Trophoblast cell (in vitro differentiated cells and primary cell): ENCODE measurements at regions not wholly inside any gene's neighbourhood (a gene's known extent, or its start where the extent isn't known, plus 50 kb on each side); places are given as distances from the start of the nearest gene placed in this dataset.

ENCODE experiments used
- DNase-seq, 2 donors: peaks; one replicate each; pipeline ENCODE4 v3.0.0-alpha.2; 2016
- H2AFZ ChIP-seq: 2 replicates; pipeline ENCODE4 v1.6.1; 2013; ENCODE audit warnings: low read length, moderate library complexity, mild to moderate bottlenecking; ENCODE audit not compliant: insufficient read depth, poor library complexity
- H2AK5ac ChIP-seq: 2 replicates; pipeline ENCODE4 v1.6.1; 2013; ENCODE audit warnings: mild to moderate bottlenecking, low read length
- H2BK120ac ChIP-seq: 2 replicates; pipeline ENCODE4 v1.6.1; 2013; ENCODE audit warnings: low read length, mild to moderate bottlenecking, moderate library complexity; ENCODE audit not compliant: insufficient read depth, poor library complexity
- H2BK12ac ChIP-seq: 2 replicates; pipeline ENCODE4 v1.6.1; 2013; ENCODE audit warnings: mild to moderate bottlenecking, low read length, moderate library complexity
- H2BK5ac ChIP-seq: 2 replicates; pipeline ENCODE4 v1.6.1; 2013; ENCODE audit warnings: low read length, low read depth, moderate library complexity, mild to moderate bottlenecking; ENCODE audit not compliant: poor library complexity
- H3K14ac ChIP-seq: 2 replicates; pipeline ENCODE4 v1.6.1; 2013; ENCODE audit warnings: mild to moderate bottlenecking, low read length
- H3K18ac ChIP-seq: 2 replicates; pipeline ENCODE4 v1.6.1; 2013; ENCODE audit warnings: mild to moderate bottlenecking, low read length
- H3K23ac ChIP-seq: 2 replicates; pipeline ENCODE4 v1.6.1; 2013; ENCODE audit warnings: low read length
- H3K27ac ChIP-seq: 2 replicates; pipeline ENCODE4 v1.5.1; 2013; ENCODE audit warnings: low read depth, mild to moderate bottlenecking, inconsistent platforms, low read length, moderate library complexity
- H3K27me3 ChIP-seq: 2 replicates; pipeline ENCODE4 v1.6.1; 2013; ENCODE audit warnings: inconsistent platforms, mild to moderate bottlenecking, low read length, moderate library complexity; ENCODE audit not compliant: insufficient read depth
- H3K36me3 ChIP-seq, 2 experiments: 1 replicate in 1 of 2; 2 replicates in 1 of 2; pipeline ENCODE4 v1.6.1; 2013; ENCODE audit warnings: low read length in 2 of 2, mild to moderate bottlenecking in 2 of 2, moderate library complexity in 1 of 2; ENCODE audit not compliant: insufficient read depth in 2 of 2, control insufficient read depth in 1 of 2
- H3K4ac ChIP-seq: 2 replicates; pipeline ENCODE4 v1.6.1; 2013; ENCODE audit warnings: low read depth, mild to moderate bottlenecking, low read length, moderate library complexity
- H3K4me1 ChIP-seq, 2 experiments: 1 replicate in 1 of 2; 2 replicates in 1 of 2; pipeline ENCODE4 v1.6.1; 2013; ENCODE audit warnings: low read length in 2 of 2, mild to moderate bottlenecking in 2 of 2, moderate library complexity in 1 of 2; ENCODE audit not compliant: insufficient read depth in 2 of 2, control insufficient read depth in 1 of 2
- H3K4me2 ChIP-seq: 2 replicates; pipeline ENCODE4 v1.6.1; 2013; ENCODE audit warnings: inconsistent platforms, mild to moderate bottlenecking, low read length, moderate library complexity
- H3K4me3 ChIP-seq: 2 replicates; pipeline ENCODE4 v1.5.1; 2013; ENCODE audit warnings: mild to moderate bottlenecking, low read depth, low read length, inconsistent platforms
- H3K79me1 ChIP-seq: one replicate; pipeline ENCODE4 v1.6.1; 2013; ENCODE audit warnings: low read length
- H3K79me2 ChIP-seq: 2 replicates; pipeline ENCODE4 v1.6.1; 2013; ENCODE audit warnings: low read length, mild to moderate bottlenecking; ENCODE audit not compliant: control insufficient read depth, insufficient read depth, poor library complexity
- H3K9ac ChIP-seq: 2 replicates; pipeline ENCODE4 v1.6.1; 2013; ENCODE audit warnings: mild to moderate bottlenecking, low read length
- H3K9me3 ChIP-seq: 2 replicates; pipeline ENCODE4 v1.6.1; 2013; ENCODE audit warnings: low read depth, mild to moderate bottlenecking, control low read depth, inconsistent platforms, low read length; ENCODE audit not compliant: insufficient read depth
- H4K12ac ChIP-seq: 2 replicates; pipeline ENCODE4 v1.6.1; 2013; ENCODE audit warnings: low read depth, mild to moderate bottlenecking, low read length, moderate library complexity
- H4K8ac ChIP-seq: 2 replicates; pipeline ENCODE4 v1.6.1; 2013; ENCODE audit warnings: low read depth, mild to moderate bottlenecking, low read length, moderate library complexity
- H4K91ac ChIP-seq: one replicate; pipeline ENCODE4 v1.6.1; 2013; ENCODE audit warnings: low read depth, mild to moderate bottlenecking, low read length, moderate library complexity
- WGBS: extraction: QIAGEN DNeasy Blood & Tissue Kit; methylation state at CpG from one replicate; pipeline ENCODE4 v1.1.7; 2013; ENCODE audit warnings: missing lambda C conversion rate; ENCODE audit not compliant: insufficient read length, insufficient coverage; ENCODE audit errors: extremely low coverage; 5-methylcytosine and 5-hydroxymethylcytosine counted together

DNA sequence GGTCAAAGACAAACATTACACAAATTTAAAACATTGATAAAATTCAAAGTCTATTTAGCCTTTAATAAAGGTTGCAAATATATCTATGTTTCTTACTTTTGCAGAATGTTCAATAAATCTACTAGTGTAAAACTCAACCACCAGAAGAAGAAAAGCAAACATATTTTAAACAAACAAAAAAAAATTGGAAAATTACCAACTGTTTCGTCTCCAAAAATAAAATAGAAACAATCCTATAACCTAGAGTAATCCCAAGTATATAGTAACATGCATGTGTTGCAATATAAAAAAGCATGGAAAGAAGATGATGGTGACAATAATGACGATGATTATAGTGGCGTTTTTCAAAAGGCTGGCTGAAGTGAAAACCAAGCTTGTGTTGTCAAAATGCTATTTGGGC, 86.0 kb upstream of the PAPPA start:
- H2AK5ac ChIP-seq = no peak overlapping the region
- H3K4me3 ChIP-seq = no peak overlapping the region
- no peak overlapping the region for H3K14ac ChIP-seq
- H3K79me1 ChIP-seq = no peaks in the 10 kb centered on the region
- WGBS = no CpG with 5 or more reads among the region's 3 CpGs
- DNase-seq = no peak
- no peak overlapping the region for H4K91ac ChIP-seq
- H3K9ac ChIP-seq = no peak overlapping the region
- H3K9me3 ChIP-seq = no peaks in the 10 kb centered on the region
- H4K8ac ChIP-seq = no peak overlapping the region
- no peaks in the 10 kb centered on the region for H3K79me2 ChIP-seq
- no peak overlapping the region for H2AFZ ChIP-seq
- H3K4me2 ChIP-seq = no peak overlapping the region
- H3K23ac ChIP-seq = no peak overlapping the region
- H2BK5ac ChIP-seq = no peak overlapping the region
- H3K4ac ChIP-seq = no peak overlapping the region
- no peak overlapping the region for H3K18ac ChIP-seq
- no peaks in the 10 kb centered on the region for H3K27me3 ChIP-seq
- no peak overlapping the region for H4K12ac ChIP-seq
- no peak overlapping the region for H2BK12ac ChIP-seq
- no peaks in the 10 kb centered on the region for H3K4me1 ChIP-seq
- H3K27ac ChIP-seq = no peak overlapping the region
- H3K36me3 ChIP-seq = no peaks in the 10 kb centered on the region
- H2BK120ac ChIP-seq = no peak overlapping the region

- Histone ChIP-seq H4K12ac (no peak overlapping the region), H3K9me3 (no peaks in the 10 kb centered on the region), H3K4me1 (no peaks in the 10 kb centered on the region), H3K9ac (no peak overlapping the region), H3K4ac (no peak overlapping the region), H3K27me3 (no peaks in the 10 kb centered on the region), H3K36me3 (no peaks in the 10 kb centered on the region), H4K8ac (no peak overlapping the region), H2BK120ac (no peak overlapping the region), H3K4me3 (no peak overlapping the region), H3K79me2 (no peaks in the 10 kb centered on the region), H2AK5ac (no peak overlapping the region), H2BK12ac (no peak overlapping the region), H3K23ac (no peak overlapping the region), H2BK5ac (no peak overlapping the region), H3K79me1 (no peaks in the 10 kb centered on the region), H3K14ac (no peak overlapping the region), H2AFZ (no peak overlapping the region), H4K91ac (no peak overlapping the region), H3K4me2 (no peak overlapping the region), H3K18ac (no peak overlapping the region), H3K27ac (no peak overlapping the region)
- WGBS = no CpG with 5 or more reads among the region's 4 CpGs
- no peak for DNase-seq
Measured at GRCh38 chr9:116070256-116070914, 83.2 kb upstream of the PAPPA start.

- H3K4me3 ChIP-seq = no peak overlapping the region
- no peak overlapping the region for H2BK5ac ChIP-seq
- no peak overlapping the region for H2AFZ ChIP-seq
- H4K12ac ChIP-seq = no peak overlapping the region
- WGBS = no CpG with 5 or more reads among the region's 2 CpGs
- no peaks in the 10 kb centered on the region for H3K79me2 ChIP-seq
- no peak overlapping the region for H3K23ac ChIP-seq
- H3K9me3 ChIP-seq = no peaks in the 10 kb centered on the region
- H3K18ac ChIP-seq = no peak overlapping the region
- no peak for DNase-seq
- H4K8ac ChIP-seq = no peak overlapping the region
- H3K14ac ChIP-seq = no peak overlapping the region
- no peak overlapping the region for H2BK12ac ChIP-seq
- H3K27ac ChIP-seq = no peak overlapping the region
- no peak overlapping the region for H3K4ac ChIP-seq
- H3K4me2 ChIP-seq = no peak overlapping the region
- no peaks in the 10 kb centered on the region for H3K4me1 ChIP-seq
- no peak overlapping the region for H2AK5ac ChIP-seq
- no peaks in the 10 kb centered on the region for H3K36me3 ChIP-seq
- H4K91ac ChIP-seq = no peak overlapping the region
- no peaks in the 10 kb centered on the region for H3K27me3 ChIP-seq
- no peaks in the 10 kb centered on the region for H3K79me1 ChIP-seq
- H3K9ac ChIP-seq = no peak overlapping the region
- no peak overlapping the region for H2BK120ac ChIP-seq
Measured at GRCh38 chr9:116072046-116072445, 81.5 kb upstream of the PAPPA start.

- H4K8ac ChIP-seq = no peak overlapping the region
- no peak overlapping the region for H3K14ac ChIP-seq
Measured at GRCh38 chr9:116073826-116074225, 79.8 kb upstream of the PAPPA start.

More at GRCh38 chr9:116073826-116074225, 79.8 kb upstream of the PAPPA start:
- Histone ChIP-seq H3K27me3 (no peaks in the 10 kb centered on the region), H2AFZ (no peak overlapping the region), H3K18ac (no peak overlapping the region), H3K4ac (no peak overlapping the region), H2AK5ac (no peak overlapping the region), H3K27ac (no peak overlapping the region), H2BK5ac (no peak overlapping the region), H3K23ac (no peak overlapping the region), H3K4me1 (no peaks in the 10 kb centered on the region), H3K4me2 (no peak overlapping the region), H4K12ac (no peak overlapping the region), H3K4me3 (no peak overlapping the region), H2BK120ac (no peak overlapping the region), H2BK12ac (no peak overlapping the region), H3K9ac (no peak overlapping the region), H3K79me2 (no peaks in the 10 kb centered on the region), H3K79me1 (no peaks in the 10 kb centered on the region), H3K9me3 (no peaks in the 10 kb centered on the region), H3K36me3 (no peaks in the 10 kb centered on the region), H4K91ac (no peak overlapping the region)
- WGBS = no CpG with 5 or more reads among the region's 2 CpGs
- DNase-seq = no peak
